Esophagus muscularis mucosa (tissue), 3 donors: ENCODE measurements at regions not wholly inside any gene's neighbourhood (a gene's known extent, or its start where the extent isn't known, plus 50 kb on each side); places are given as distances from the start of the nearest gene placed in this dataset.

Experiments used
- POLR2A ChIP-seq: fragments of 450-650 bp; IDR thresholded peaks from one replicate; pipeline ENCODE4 v1.6.1; 2017; ENCODE audit warnings: antibody characterized with exemption, moderate library complexity, mild to moderate bottlenecking, low read depth
- POLR2AphosphoS5 ChIP-seq, 2 donors: sonication (generic); formaldehyde crosslinking; IDR thresholded peaks; one replicate each; pipeline ENCODE4 v1.6.1; 2017; ENCODE audit warnings: antibody characterized with exemption in 2 of 2
- TF ChIP-seq, protein P1 (sequence below), 3 experiments: fragments of 200-600 bp in 2 of 3; fragments of 450-650 bp in 1 of 3; sonication (generic) in 2 of 3; IDR thresholded peaks; one replicate each; pipeline ENCODE4 v1.5.1; 2017 to 2019; ENCODE audit warnings: antibody characterized with exemption in 3 of 3, mild to moderate bottlenecking in 2 of 3, moderate library complexity in 1 of 3

DNA sequence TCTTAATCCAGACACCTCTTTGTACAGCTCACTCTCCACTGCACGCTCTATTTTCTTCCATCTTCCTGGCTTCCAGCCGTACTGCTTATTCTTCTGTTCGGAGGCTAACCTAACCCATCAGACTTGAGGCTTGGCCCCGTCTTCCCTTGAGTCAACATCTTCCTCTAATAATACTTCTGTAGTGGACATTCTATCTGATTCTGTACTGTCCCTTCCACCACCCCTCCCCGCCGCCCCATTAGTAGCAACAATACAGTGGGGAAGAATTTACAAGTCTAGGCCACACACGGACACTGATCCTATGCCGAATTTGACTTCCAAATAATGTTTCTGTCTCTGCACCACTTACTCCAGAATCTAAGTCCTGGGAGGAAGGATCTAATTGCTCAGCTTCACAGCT lies 86.0 kb upstream of the TNRC6A start:
- TF ChIP-seq POLR2AphosphoS5 (IDR thresholded peaks at IDR 0.05) (no peak), POLR2A (no peak)
- TF ChIP-seq, protein P1, sequence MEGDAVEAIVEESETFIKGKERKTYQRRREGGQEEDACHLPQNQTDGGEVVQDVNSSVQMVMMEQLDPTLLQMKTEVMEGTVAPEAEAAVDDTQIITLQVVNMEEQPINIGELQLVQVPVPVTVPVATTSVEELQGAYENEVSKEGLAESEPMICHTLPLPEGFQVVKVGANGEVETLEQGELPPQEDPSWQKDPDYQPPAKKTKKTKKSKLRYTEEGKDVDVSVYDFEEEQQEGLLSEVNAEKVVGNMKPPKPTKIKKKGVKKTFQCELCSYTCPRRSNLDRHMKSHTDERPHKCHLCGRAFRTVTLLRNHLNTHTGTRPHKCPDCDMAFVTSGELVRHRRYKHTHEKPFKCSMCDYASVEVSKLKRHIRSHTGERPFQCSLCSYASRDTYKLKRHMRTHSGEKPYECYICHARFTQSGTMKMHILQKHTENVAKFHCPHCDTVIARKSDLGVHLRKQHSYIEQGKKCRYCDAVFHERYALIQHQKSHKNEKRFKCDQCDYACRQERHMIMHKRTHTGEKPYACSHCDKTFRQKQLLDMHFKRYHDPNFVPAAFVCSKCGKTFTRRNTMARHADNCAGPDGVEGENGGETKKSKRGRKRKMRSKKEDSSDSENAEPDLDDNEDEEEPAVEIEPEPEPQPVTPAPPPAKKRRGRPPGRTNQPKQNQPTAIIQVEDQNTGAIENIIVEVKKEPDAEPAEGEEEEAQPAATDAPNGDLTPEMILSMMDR (IDR thresholded peaks at IDR 0.05), result no peak
